Bronchial epithelial cell (primary cell): ENCODE measurements at regions not wholly inside any gene's neighbourhood (a gene's known extent, or its start where the extent isn't known, plus 50 kb on each side); places are given as distances from the start of the nearest gene placed in this dataset.
A peak's percentile ranks its signal among the peaks of the same experiment; 100 is the strongest.

Source experiments
- DNase-seq: peaks from one replicate; pipeline ENCODE4 v3.0.0-alpha.2; 2010; ENCODE audit warnings: low read depth
- FAIRE-seq: peaks from 2 replicates; lab custom pipeline; 2011; peaks lifted over from hg19 to GRCh38; lab: Jason Lieb, UNC
- H3K27me3 ChIP-seq: 2 replicates; pipeline ENCODE4 v1.5.1; 2011; ENCODE audit warnings: low read length; ENCODE audit not compliant: control insufficient read depth, insufficient read depth
- H3K36me3 ChIP-seq: 2 replicates; pipeline ENCODE4 v1.5.1; 2011; ENCODE audit warnings: low read length; ENCODE audit not compliant: control insufficient read depth, insufficient read depth
- H3K4me3 ChIP-seq: 2 replicates; pipeline ENCODE4 v1.5.1; 2011; ENCODE audit warnings: mild to moderate bottlenecking, low read depth, low read length, control low read depth
- TF ChIP-seq, protein P1 (sequence below): IDR thresholded peaks from 2 replicates; pipeline ENCODE4 v1.5.1; 2011; ENCODE audit warnings: mild to moderate bottlenecking, moderate library complexity, low read length, control low read depth, inconsistent platforms; ENCODE audit not compliant: insufficient read depth, severe bottlenecking

DNA sequence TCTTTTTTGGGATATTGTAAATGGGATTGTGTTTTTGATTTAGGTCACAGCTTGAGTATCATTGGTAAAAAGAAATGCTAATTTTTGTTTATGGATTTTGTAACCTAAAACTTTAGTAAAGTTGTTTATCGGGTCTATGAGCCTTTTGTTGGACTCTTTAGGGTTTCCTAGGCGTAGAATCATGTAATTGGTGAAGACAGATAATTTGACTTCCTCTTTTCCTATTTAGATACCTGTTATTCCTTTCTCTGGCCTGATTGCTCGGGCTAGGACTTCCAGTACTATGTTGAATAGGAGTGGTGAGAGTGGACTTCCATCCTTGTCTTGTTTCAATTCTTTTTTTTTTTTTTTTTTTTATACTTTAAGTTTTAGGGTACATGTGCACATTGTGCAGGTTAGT, 149.0 kb downstream of the QPCT start:
- Histone ChIP-seq H3K36me3 (no peaks in the 10 kb centered on the region), H3K27me3 (no peaks in the 10 kb centered on the region), H3K4me3 (no peak overlapping the region)
- no peak for DNase-seq
- TF ChIP-seq, protein P1, sequence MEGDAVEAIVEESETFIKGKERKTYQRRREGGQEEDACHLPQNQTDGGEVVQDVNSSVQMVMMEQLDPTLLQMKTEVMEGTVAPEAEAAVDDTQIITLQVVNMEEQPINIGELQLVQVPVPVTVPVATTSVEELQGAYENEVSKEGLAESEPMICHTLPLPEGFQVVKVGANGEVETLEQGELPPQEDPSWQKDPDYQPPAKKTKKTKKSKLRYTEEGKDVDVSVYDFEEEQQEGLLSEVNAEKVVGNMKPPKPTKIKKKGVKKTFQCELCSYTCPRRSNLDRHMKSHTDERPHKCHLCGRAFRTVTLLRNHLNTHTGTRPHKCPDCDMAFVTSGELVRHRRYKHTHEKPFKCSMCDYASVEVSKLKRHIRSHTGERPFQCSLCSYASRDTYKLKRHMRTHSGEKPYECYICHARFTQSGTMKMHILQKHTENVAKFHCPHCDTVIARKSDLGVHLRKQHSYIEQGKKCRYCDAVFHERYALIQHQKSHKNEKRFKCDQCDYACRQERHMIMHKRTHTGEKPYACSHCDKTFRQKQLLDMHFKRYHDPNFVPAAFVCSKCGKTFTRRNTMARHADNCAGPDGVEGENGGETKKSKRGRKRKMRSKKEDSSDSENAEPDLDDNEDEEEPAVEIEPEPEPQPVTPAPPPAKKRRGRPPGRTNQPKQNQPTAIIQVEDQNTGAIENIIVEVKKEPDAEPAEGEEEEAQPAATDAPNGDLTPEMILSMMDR, result no peak
- no peak for FAIRE-seq

DNA sequence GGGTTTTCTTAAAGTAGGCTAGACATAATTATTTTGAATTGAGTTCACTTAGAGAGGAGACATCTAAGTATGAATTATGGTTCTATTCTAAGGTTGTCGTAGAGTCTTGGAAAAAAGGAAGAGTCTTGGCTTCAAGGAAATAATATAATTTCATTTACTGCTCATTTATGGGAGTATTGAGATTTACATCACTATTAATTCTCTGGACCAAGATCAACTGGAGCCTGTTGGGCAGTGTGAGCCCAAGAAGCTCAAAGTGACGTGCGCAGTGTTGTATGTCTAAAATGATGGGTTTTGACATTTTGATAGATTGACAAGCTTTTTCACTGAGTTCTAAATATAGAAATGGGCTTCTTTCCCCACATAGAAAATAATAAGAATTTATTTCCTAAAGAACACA, 154.7 kb downstream of the QPCT start:
- H3K4me3 ChIP-seq, result no peak overlapping the region
- DNase-seq, result no peak
- no peak for FAIRE-seq
- no peaks in the 10 kb centered on the region for H3K27me3 ChIP-seq
- TF ChIP-seq, protein P1, result no peak
- no peaks in the 10 kb centered on the region for H3K36me3 ChIP-seq

DNA sequence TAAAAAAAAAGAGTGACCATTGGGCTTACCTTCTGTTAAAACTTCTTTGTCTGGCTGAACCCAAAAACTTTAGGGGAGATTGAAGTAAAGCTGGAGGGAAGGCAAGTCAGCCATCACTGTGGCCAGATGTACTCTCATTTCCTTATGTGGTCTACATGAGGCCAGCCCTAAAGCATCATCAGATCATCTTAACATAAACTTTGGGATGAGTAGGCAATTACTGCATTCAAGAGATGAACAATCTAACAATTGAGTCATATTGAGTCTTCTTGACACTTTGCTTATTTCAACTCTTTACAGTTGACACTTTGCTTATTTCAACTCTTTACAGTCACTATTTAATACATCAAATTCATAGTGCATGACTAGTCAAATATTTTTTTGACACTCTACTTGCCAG, 155.6 kb downstream of the QPCT start:
- TF ChIP-seq, protein P1, result no peak
- FAIRE-seq, result no peak
- Histone ChIP-seq H3K27me3 (no peaks in the 10 kb centered on the region), H3K4me3 (no peak overlapping the region), H3K36me3 (no peaks in the 10 kb centered on the region)
- peak; percentile 20 for DNase-seq

DNA sequence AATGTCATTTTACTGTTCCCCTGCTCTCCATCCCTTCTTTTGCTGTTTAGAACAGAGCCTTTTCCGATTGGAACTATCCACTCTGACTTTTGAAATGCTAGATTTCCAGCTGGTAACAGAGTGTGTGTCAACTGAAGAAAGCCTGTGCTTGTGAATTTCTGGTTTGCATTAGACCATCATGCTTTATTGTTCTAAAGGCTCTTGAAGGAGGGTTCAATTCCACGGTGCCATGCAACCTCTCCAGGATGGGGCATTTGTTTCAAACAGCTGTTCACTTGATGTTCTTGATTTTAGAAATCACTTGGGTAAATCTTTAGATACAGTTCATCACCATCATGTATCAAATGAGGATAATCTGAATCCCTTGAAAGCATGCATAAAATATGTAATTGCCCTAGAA, 156.7 kb downstream of the QPCT start:
- FAIRE-seq, result no peak
- Histone ChIP-seq H3K4me3 (no peak overlapping the region), H3K36me3 (no peaks in the 10 kb centered on the region), H3K27me3 (no peaks in the 10 kb centered on the region)
- DNase-seq, result no peak
- TF ChIP-seq, protein P1, result no peak

DNA sequence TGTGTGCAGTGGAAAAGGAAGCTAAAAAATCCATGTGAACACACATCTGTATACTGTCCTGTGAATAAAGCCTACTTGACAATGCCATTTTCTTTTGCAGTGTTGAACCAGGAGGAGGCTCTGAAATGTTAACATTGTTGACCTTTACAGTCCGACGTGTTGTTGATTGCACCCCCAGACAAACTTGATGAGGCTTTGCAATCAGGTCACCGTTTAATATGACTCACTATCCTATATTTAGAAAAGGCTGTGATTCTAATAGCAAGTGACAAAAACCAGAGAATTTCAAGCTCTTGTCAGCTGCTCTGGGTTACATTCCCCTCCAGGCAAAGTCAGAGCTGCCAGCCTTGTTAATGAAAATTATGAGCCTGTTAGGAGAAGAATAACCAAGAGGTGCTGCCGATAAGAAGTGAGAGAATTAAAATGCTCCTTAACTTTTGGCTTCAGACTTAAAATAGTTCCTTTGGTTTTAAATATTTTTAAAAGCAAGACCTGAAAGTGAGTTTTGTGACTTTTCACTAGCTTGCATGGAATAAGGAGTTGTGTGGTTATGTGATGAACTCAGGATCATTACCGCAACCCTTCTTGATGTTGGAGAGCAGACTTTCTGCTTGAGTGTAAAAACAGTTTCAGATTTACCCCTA, 162.1 kb downstream of the QPCT start:
- FAIRE-seq, result no peak
- H3K36me3 ChIP-seq, result no peaks in the 10 kb centered on the region

More for the DNA sequence above, 162.1 kb downstream of the QPCT start:
- H3K27me3 ChIP-seq, result no peaks in the 10 kb centered on the region
- H3K4me3 ChIP-seq, result no peak overlapping the region
- TF ChIP-seq, protein P1, result no peak
- no peak for DNase-seq
